ENCODE measurements at regions not wholly inside any gene's neighbourhood (a gene's known extent, or its start where the extent isn't known, plus 50 kb on each side); places are given as distances from the start of the nearest gene placed in this dataset.

- DNase-seq: no peak
Observed at GRCh38 chr20:23203951-23204730, 118.0 kb upstream of the CD93 start.

- DNase-seq: no peak
Observed at GRCh38 chr20:23203310-23203709, 117.2 kb upstream of the CD93 start.

GRCh38 chr20:23201658-23202057 lies 115.5 kb upstream of the CD93 start:
- no peak for DNase-seq

GRCh38 chr20:23200914-23201313 lies 114.8 kb upstream of the CD93 start:
- DNase-seq: no peak

GRCh38 chr20:23200413-23200812 lies 114.3 kb upstream of the CD93 start:
- peak in 1 of 2 donors; percentile 35 for DNase-seq

GRCh38 chr20:23199356-23199755 lies 113.2 kb upstream of the CD93 start:
- no peak for DNase-seq

- DNase-seq: no peak
Observed at GRCh38 chr20:23198815-23199214, 112.7 kb upstream of the CD93 start.

GRCh38 chr20:23197836-23198235 lies 111.7 kb upstream of the CD93 start:
- no peak for DNase-seq

GRCh38 chr20:23195636-23196035 lies 109.5 kb upstream of the CD93 start:
- DNase-seq: peak; percentile 53 to 85

GRCh38 chr20:23193801-23194384 lies 107.8 kb upstream of the CD93 start:
- DNase-seq: peak; percentile 74 to 79

GRCh38 chr20:23192469-23192868 lies 106.3 kb upstream of the CD93 start:
- DNase-seq: no peak

- DNase-seq: no peak
Observed at GRCh38 chr20:23190557-23190956, 104.4 kb upstream of the CD93 start.

GRCh38 chr20:23189854-23190253 lies 103.7 kb upstream of the CD93 start:
- DNase-seq: no peak

- no peak for DNase-seq
Observed at GRCh38 chr20:23189341-23189740, 103.2 kb upstream of the CD93 start.

GRCh38 chr20:23188377-23189169 lies 102.4 kb upstream of the CD93 start:
- DNase-seq: no peak

GRCh38 chr20:23187751-23188150 lies 101.6 kb upstream of the CD93 start:
- no peak for DNase-seq

- no peak for DNase-seq
Observed at GRCh38 chr20:23186808-23187207, 100.7 kb upstream of the CD93 start.

GRCh38 chr20:23180451-23180921 lies 94.4 kb upstream of the CD93 start:
- DNase-seq: no peak

- no peak for DNase-seq
Observed at GRCh38 chr20:23179766-23180403, 93.8 kb upstream of the CD93 start.

- no peak for DNase-seq
Observed at GRCh38 chr20:23178806-23179205, 92.7 kb upstream of the CD93 start.

GRCh38 chr20:23174821-23175220 lies 88.7 kb upstream of the CD93 start:
- no peak for DNase-seq

- DNase-seq: no peak
Observed at GRCh38 chr20:23167431-23167830, 81.3 kb upstream of the CD93 start.

- no peak for DNase-seq
Observed at GRCh38 chr20:23166563-23166962, 80.4 kb upstream of the CD93 start.

Data from inflammatory macrophage (primary cell).